H1 (cell line): ENCODE measurements at regions not wholly inside any gene's neighbourhood (a gene's known extent, or its start where the extent isn't known, plus 50 kb on each side); places are given as distances from the start of the nearest gene placed in this dataset.

Experiments
- CTCF ChIA-PET: fragments of 300-600 bp; sonication (Branson Sonifier 250); formaldehyde crosslinking; loops from one replicate; lab custom pipeline; 2021; ENCODE audit not compliant: partially characterized antibody; lab: Charles Lee
- POLR2A ChIA-PET: fragments of 300-600 bp; sonication (Branson Sonifier 250); formaldehyde crosslinking; loops from one replicate; lab custom pipeline; 2021; ENCODE audit warnings: inconsistent platforms; ENCODE audit not compliant: partially characterized antibody; lab: Charles Lee
- DNase-seq, 2 experiments: peaks; one replicate each; pipeline versions ENCODE4 v3.0.0 to v3.0.0-alpha.2; 2010 to 2022; ENCODE audit warnings: low spot score in 2 of 2, low read depth in 1 of 2, mixed read lengths in 1 of 2
- FAIRE-seq: peaks from 2 replicates; lab custom pipeline; 2011; peaks lifted over from hg19 to GRCh38; lab: Jason Lieb, UNC
- H2AFZ ChIP-seq: 2 replicates; pipeline ENCODE4 v1.8.1; 2012; ENCODE audit warnings: low read length, inconsistent platforms
- H2AK5ac ChIP-seq: 2 replicates; pipeline ENCODE4 v1.6.1; 2013; ENCODE audit warnings: low read depth, low read length
- H2BK120ac ChIP-seq: replicated peaks from 2 replicates; pipeline ENCODE3; 2013; ENCODE audit warnings: low read depth, low read length, inconsistent platforms
- H2BK12ac ChIP-seq: 2 replicates; pipeline ENCODE4 v1.6.1; 2013; ENCODE audit warnings: low read depth, low read length
- H2BK15ac ChIP-seq: 2 replicates; pipeline ENCODE4 v1.6.1; 2013; ENCODE audit warnings: low read length
- H2BK20ac ChIP-seq: 2 replicates; pipeline ENCODE4 v1.6.1; 2013; ENCODE audit warnings: low read length
- H2BK5ac ChIP-seq: 2 replicates; pipeline ENCODE4 v1.6.1; 2013; ENCODE audit warnings: low read depth, low read length
- H3K14ac ChIP-seq: 2 replicates; pipeline ENCODE4 v1.6.1; 2013; ENCODE audit warnings: inconsistent platforms; ENCODE audit not compliant: insufficient read length
- H3K18ac ChIP-seq: 2 replicates; pipeline ENCODE4 v1.6.1; 2013; ENCODE audit warnings: low read length; ENCODE audit errors: extremely low read depth
- H3K23ac ChIP-seq: 2 replicates; pipeline ENCODE4 v1.6.1; 2013; ENCODE audit warnings: inconsistent platforms; ENCODE audit not compliant: insufficient read length
- H3K23me2 ChIP-seq: 2 replicates; pipeline ENCODE4 v1.6.1; 2013; ENCODE audit warnings: low read depth, low read length
- H3K27ac ChIP-seq: 2 replicates; pipeline ENCODE4 v1.6.1; 2011; ENCODE audit warnings: low read depth, low read length, inconsistent platforms
- H3K27me3 ChIP-seq, 4 experiments: replicated peaks in 1 of 4; 1 replicate in 1 of 4; 2 replicates in 3 of 4; pipeline versions ENCODE4 v1.6.1 to v1.8.1; 2011 to 2013; ENCODE audit warnings: low read length in 3 of 4, mild to moderate bottlenecking in 3 of 4, inconsistent platforms in 2 of 4, mixed read lengths in 2 of 4, moderate library complexity in 1 of 4; ENCODE audit not compliant: control insufficient read depth in 3 of 4, insufficient read depth in 3 of 4; ENCODE audit errors: extremely low read depth in 1 of 4
- H3K36me3 ChIP-seq, 4 experiments: 2 replicates each; pipeline versions ENCODE4 v1.6.1 to v1.8.1; 2011 to 2013; ENCODE audit warnings: mild to moderate bottlenecking in 4 of 4, low read length in 3 of 4, moderate library complexity in 2 of 4, control low read depth in 1 of 4, inconsistent platforms in 1 of 4; ENCODE audit not compliant: insufficient read depth in 4 of 4, control insufficient read depth in 2 of 4
- H3K4ac ChIP-seq: replicated peaks from 2 replicates; pipeline ENCODE3; 2013; ENCODE audit warnings: low read length, low read depth, mixed read lengths, inconsistent platforms; ENCODE audit not compliant: insufficient read length
- H3K4me1 ChIP-seq, 4 experiments: replicated peaks in 1 of 4; 1 replicate in 1 of 4; 2 replicates in 3 of 4; pipeline versions ENCODE4 v1.6.1 to v1.8.1; 2011 to 2013; ENCODE audit warnings: low read length in 3 of 4, inconsistent platforms in 2 of 4, mixed read lengths in 1 of 4; ENCODE audit not compliant: insufficient read depth in 4 of 4, control insufficient read depth in 3 of 4
- H3K4me2 ChIP-seq, 2 experiments: 2 replicates each; pipeline versions ENCODE4 v1.6.1 to v1.8.1; 2011 to 2013; ENCODE audit warnings: low read depth in 2 of 2, low read length in 2 of 2, control low read depth in 1 of 2, inconsistent platforms in 1 of 2, mild to moderate bottlenecking in 1 of 2; ENCODE audit not compliant: insufficient read depth in 1 of 2
- H3K4me3 ChIP-seq, 4 experiments: fragments of 200-600, 300-600 bp in 1 of 4; sonication (generic), shearing (Covaris generic), sonication (Bioruptor Twin) in 1 of 4; 2 replicates each; pipeline versions ENCODE4 v1.5.1 to v1.8.1; 2011 to 2016; ENCODE audit warnings: low read length in 4 of 4, low read depth in 3 of 4, control low read depth in 2 of 4, inconsistent platforms in 2 of 4, mild to moderate bottlenecking in 2 of 4, mixed read lengths in 1 of 4, moderate library complexity in 1 of 4; ENCODE audit not compliant: insufficient read depth in 2 of 4; ENCODE audit errors: extremely low read depth in 1 of 4
- H3K56ac ChIP-seq: replicated peaks from 2 replicates; pipeline ENCODE3; 2013; ENCODE audit warnings: low read depth, mild to moderate bottlenecking, mixed read lengths, low read length, inconsistent platforms; ENCODE audit not compliant: insufficient read length
- H3K79me1 ChIP-seq: 2 replicates; pipeline ENCODE4 v1.6.1; 2013; ENCODE audit warnings: low read depth, low read length, control low read depth
- H3K79me2 ChIP-seq, 2 experiments: 2 replicates each; pipeline versions ENCODE4 v1.6.1 to v1.8.1; 2012 to 2013; ENCODE audit warnings: low read length in 2 of 2, mild to moderate bottlenecking in 2 of 2, inconsistent platforms in 1 of 2; ENCODE audit not compliant: insufficient read depth in 2 of 2, control insufficient read depth in 1 of 2
- H3K9ac ChIP-seq, 4 experiments: replicated peaks in 1 of 4; 1 replicate in 1 of 4; 2 replicates in 3 of 4; pipeline versions ENCODE4 v1.6.1 to v1.8.1; 2011 to 2013; ENCODE audit warnings: low read depth in 3 of 4, low read length in 3 of 4, control low read depth in 2 of 4, mild to moderate bottlenecking in 2 of 4, moderate library complexity in 2 of 4, inconsistent platforms in 1 of 4; ENCODE audit errors: extremely low read depth in 1 of 4
- H3K9me3 ChIP-seq, 2 experiments: 2 replicates each; pipeline versions ENCODE4 v1.6.1 to v1.8.1; 2012 to 2013; ENCODE audit warnings: mild to moderate bottlenecking in 2 of 2, moderate library complexity in 2 of 2, control low read depth in 1 of 2, inconsistent platforms in 1 of 2, low read depth in 1 of 2, low read length in 1 of 2, mixed read lengths in 1 of 2; ENCODE audit not compliant: insufficient read depth in 2 of 2
- H4K20me1 ChIP-seq, 2 experiments: replicated peaks in 1 of 2; 2 replicates each; pipeline versions ENCODE3 to v1.8.1; 2011 to 2013; ENCODE audit warnings: inconsistent platforms in 2 of 2, low read length in 2 of 2, mild to moderate bottlenecking in 1 of 2; ENCODE audit not compliant: insufficient read depth in 2 of 2, control insufficient read depth in 1 of 2
- H4K5ac ChIP-seq: 2 replicates; pipeline ENCODE4 v1.6.1; 2013; ENCODE audit warnings: low read length, low read depth, mixed read lengths, inconsistent platforms; ENCODE audit not compliant: insufficient read length
- H4K8ac ChIP-seq: 2 replicates; pipeline ENCODE4 v1.8.0; 2013; ENCODE audit warnings: mild to moderate bottlenecking, moderate library complexity, low read length, inconsistent platforms; ENCODE audit not compliant: insufficient read depth; ENCODE audit errors: extremely low read depth
- H4K91ac ChIP-seq: replicated peaks from 2 replicates; pipeline ENCODE3; 2013; ENCODE audit warnings: low read length, mixed read lengths, inconsistent platforms; ENCODE audit not compliant: insufficient read length
- CHD1 ChIP-seq: IDR thresholded peaks from 2 replicates; pipeline ENCODE4 v1.6.1; 2012; ENCODE audit warnings: low read depth, low read length, improper control_type of control experiment
- EP300 ChIP-seq, 2 experiments: IDR thresholded peaks; 1 replicate in 1 of 2; 2 replicates in 1 of 2; pipeline ENCODE4 v1.6.1; 2011 to 2012; ENCODE audit warnings: low read depth in 2 of 2, low read length in 2 of 2, mild to moderate bottlenecking in 2 of 2, borderline replicate concordance in 1 of 2, inconsistent platforms in 1 of 2, moderate library complexity in 1 of 2
- HDAC6 ChIP-seq: IDR thresholded peaks from one replicate; pipeline ENCODE4 v1.7.1; 2012; ENCODE audit warnings: low read depth, mild to moderate bottlenecking, inconsistent platforms, low read length, moderate library complexity
- KDM1A ChIP-seq: fragments of 200-600, 300-600 bp; sonication (generic); IDR thresholded peaks from 2 replicates; pipeline ENCODE4 v1.7.1; 2016; ENCODE audit warnings: mild to moderate bottlenecking, low read length, borderline replicate concordance
- PHF8 ChIP-seq: fragments of 200-600 bp; sonication (generic); conservative IDR thresholded peaks from 2 replicates; pipeline ENCODE4 v1.7.1; 2012; ENCODE audit warnings: low read depth, mild to moderate bottlenecking, inconsistent platforms, low read length, moderate library complexity
- SAP30 ChIP-seq: fragments of 300-600 bp; sonication (generic); IDR thresholded peaks from 2 replicates; pipeline ENCODE4 v1.7.1; 2012; ENCODE audit warnings: low read length, moderate library complexity, mild to moderate bottlenecking, inconsistent platforms; ENCODE audit not compliant: insufficient read depth, insufficient replicate concordance
- SIN3A ChIP-seq, 2 experiments: IDR thresholded peaks in 1 of 2; conservative IDR thresholded peaks in 1 of 2; 2 replicates each; pipeline ENCODE4 v1.6.1; 2011 to 2012; ENCODE audit warnings: low read length in 2 of 2, improper control_type of control experiment in 1 of 2, low read depth in 1 of 2, mild to moderate bottlenecking in 1 of 2
- SIRT6 ChIP-seq: IDR thresholded peaks from one replicate; pipeline ENCODE4 v1.7.1; 2012; ENCODE audit warnings: low read length, inconsistent platforms
- ZNF274 ChIP-seq: IDR thresholded peaks from 2 replicates; pipeline ENCODE4 v1.7.0; 2012; ENCODE audit warnings: low read length, borderline replicate concordance; ENCODE audit errors: extremely low read depth
- WGBS, 2 experiments: shearing (Covaris generic) in 1 of 2; methylation state at CpG; one replicate each; pipeline versions ENCODE4 v1.1.6 to v1.1.7; 2013 to 2015; ENCODE audit warnings: low lambda C conversion rate in 2 of 2, mixed read lengths in 2 of 2, inconsistent platforms in 1 of 2, low coverage in 1 of 2, missing lambda C conversion rate in 1 of 2; ENCODE audit not compliant: insufficient replicate concordance in 2 of 2, insufficient coverage in 1 of 2, insufficient read length in 1 of 2; ENCODE audit errors: extremely low coverage in 1 of 2, missing lambda C conversion rate in 1 of 2; 5-methylcytosine and 5-hydroxymethylcytosine counted together

- H4K8ac ChIP-seq = no peak overlapping the region
- no peak overlapping the region for H3K56ac ChIP-seq
- H4K5ac ChIP-seq = no peak overlapping the region
- WGBS, 2 experiments = 94% methylated on average over 6 of the region's 6 CpGs; no CpG with 5 or more reads in 1 of the 2 experiments
- H4K20me1 ChIP-seq = no peaks in the 10 kb centered on the region
- 0 out of 7 replicates have a peak, but pooled peaks cover 0 to 3% (median 0%) of the 10 kb centered on the region in 4 experiments for H3K27me3 ChIP-seq
- H2AK5ac ChIP-seq = no peak overlapping the region
- no peak overlapping the region for H3K4me2 ChIP-seq
- peaks cover 0 to 5% (median 2%) of the 10 kb centered on the region in 4 experiments; a peak in 4 of 7 replicates for H3K4me1 ChIP-seq
- no peaks in the 10 kb centered on the region; the same call in 1 of the 2 replicates for H3K23me2 ChIP-seq
- no peak overlapping the region for H3K23ac ChIP-seq
- H3K27ac ChIP-seq = no peak overlapping the region
- H3K36me3 ChIP-seq = no peaks in the 10 kb centered on the region
- no peaks in the 10 kb centered on the region for H3K79me1 ChIP-seq
- H3K9ac ChIP-seq = no peak overlapping the region
- H3K4me3 ChIP-seq = no peak overlapping the region
- H3K4ac ChIP-seq = no peak overlapping the region
- no peak for DNase-seq
- no peak overlapping the region for H4K91ac ChIP-seq
- FAIRE-seq = no peak
- ChIA-PET CTCF (interaction anchor here (1.7 kb wide), 1 partner anchor 74 kb away, joined by 4 read pairs; no protein-coding TSS in a partner anchor), POLR2A (no interaction called here)
- no peak overlapping the region for H2BK12ac ChIP-seq
- H2BK5ac ChIP-seq = no peak overlapping the region
- H3K14ac ChIP-seq = no peak overlapping the region
- TF ChIP-seq KDM1A (no peak), CHD1 (no peak), SAP30 (no peak), ZNF274 (no peak), EP300 (IDR thresholded peaks at IDR 0.05; ENCODE audit: borderline replicate concordance in 1 of 2, low read depth in 2 of 2, low read length in 2 of 2) (no peak), SIN3A (conservative IDR thresholded peaks at IDR 0.05 in 1 of 2, IDR thresholded peaks at IDR 0.05 in 1 of 2; ENCODE audit: low read depth in 1 of 2, low read length in 2 of 2) (no peak), PHF8 (no peak), SIRT6 (no peak), HDAC6 (no peak)
- H3K18ac ChIP-seq = no peak overlapping the region
- no peak overlapping the region for H2BK120ac ChIP-seq
- H3K9me3 ChIP-seq = no peaks in the 10 kb centered on the region
- H3K79me2 ChIP-seq = no peaks in the 10 kb centered on the region
- no peak overlapping the region for H2AFZ ChIP-seq
- H2BK20ac ChIP-seq = no peak overlapping the region
- H2BK15ac ChIP-seq = no peak overlapping the region
These were observed 224.8 kb upstream of the RREB1 start for GRCh38 chr6:6883011-6883410.
